Muscle of back (tissue), 3 donors: ENCODE measurements at regions not wholly inside any gene's neighbourhood (a gene's known extent, or its start where the extent isn't known, plus 50 kb on each side); places are given as distances from the start of the nearest gene placed in this dataset.
"Not testable (repeated sequence)": the region's sequence is repeated elsewhere in the genome, so short reads cannot be mapped to it uniquely, and the experiment has no call there.

ENCODE experiments used
- DNase-seq, 3 donors: peaks; one replicate each; pipeline versions ENCODE4 v3.0.0 to v3.0.0-alpha.2; 2013

GRCh38 chr11:16536513-16536912, 180.2 kb upstream of the SOX6 start:
- DNase-seq, result no peak

GRCh38 chr11:16528639-16529038, 172.3 kb upstream of the SOX6 start:
- DNase-seq, result no peak

- DNase-seq, result no peak
Observed at GRCh38 chr11:16527525-16528246, 171.3 kb upstream of the SOX6 start.

GRCh38 chr11:16526947-16527346, 170.6 kb upstream of the SOX6 start:
- no peak for DNase-seq

- not testable (repeated sequence) for DNase-seq
Observed at GRCh38 chr11:16520713-16521112, 164.4 kb upstream of the SOX6 start.

- no peak for DNase-seq
Observed at GRCh38 chr11:16512899-16513241, 156.5 kb upstream of the SOX6 start.

- no peak for DNase-seq
Observed at GRCh38 chr11:16512198-16512898, 156.0 kb upstream of the SOX6 start.

GRCh38 chr11:16511116-16512114, 155.1 kb upstream of the SOX6 start:
- peak in 1 of 3 donors; percentile 41 for DNase-seq

- no peak for DNase-seq
Observed at GRCh38 chr11:16505481-16505880, 149.1 kb upstream of the SOX6 start.

GRCh38 chr11:16503891-16504290, 147.5 kb upstream of the SOX6 start:
- DNase-seq, result not testable (repeated sequence)

- no peak for DNase-seq
Observed at GRCh38 chr11:16494918-16495691, 138.8 kb upstream of the SOX6 start.

GRCh38 chr11:16484434-16484833, 128.1 kb upstream of the SOX6 start:
- DNase-seq, result no peak

GRCh38 chr11:16474659-16475058, 118.3 kb upstream of the SOX6 start:
- no peak for DNase-seq

GRCh38 chr11:16469968-16470367, 113.6 kb upstream of the SOX6 start:
- DNase-seq, result no peak

- no peak for DNase-seq
Observed at GRCh38 chr11:16468735-16469453, 112.5 kb upstream of the SOX6 start.

- no peak for DNase-seq
Observed at GRCh38 chr11:16460508-16460907, 104.2 kb upstream of the SOX6 start.

GRCh38 chr11:16456366-16456765, 100.0 kb upstream of the SOX6 start:
- DNase-seq, result no peak

- DNase-seq, result peak in 2 of 3 donors; percentile 3 to 15
Observed at GRCh38 chr11:16454289-16454863, 98.0 kb upstream of the SOX6 start.

GRCh38 chr11:16448123-16448717, 91.9 kb upstream of the SOX6 start:
- no peak for DNase-seq

GRCh38 chr11:16441461-16441860, 85.1 kb upstream of the SOX6 start:
- no peak for DNase-seq
